Limb (tissue), 2 donors: ENCODE measurements at regions not wholly inside any gene's neighbourhood (a gene's known extent, or its start where the extent isn't known, plus 50 kb on each side); places are given as distances from the start of the nearest gene placed in this dataset.
"Not testable (repeated sequence)": the region's sequence is repeated elsewhere in the genome, so short reads cannot be mapped to it uniquely, and the experiment has no call there.

Experiments
- DNase-seq, 2 donors: peaks; one replicate each; pipeline ENCODE4 v3.0.0-alpha.2; 2016; ENCODE audit errors: extremely low spot score in 2 of 2

GRCh38 chr7:35971133-35971891 is 170.5 kb downstream of the SEPTIN7 start:
- DNase-seq: no peak

DNA sequence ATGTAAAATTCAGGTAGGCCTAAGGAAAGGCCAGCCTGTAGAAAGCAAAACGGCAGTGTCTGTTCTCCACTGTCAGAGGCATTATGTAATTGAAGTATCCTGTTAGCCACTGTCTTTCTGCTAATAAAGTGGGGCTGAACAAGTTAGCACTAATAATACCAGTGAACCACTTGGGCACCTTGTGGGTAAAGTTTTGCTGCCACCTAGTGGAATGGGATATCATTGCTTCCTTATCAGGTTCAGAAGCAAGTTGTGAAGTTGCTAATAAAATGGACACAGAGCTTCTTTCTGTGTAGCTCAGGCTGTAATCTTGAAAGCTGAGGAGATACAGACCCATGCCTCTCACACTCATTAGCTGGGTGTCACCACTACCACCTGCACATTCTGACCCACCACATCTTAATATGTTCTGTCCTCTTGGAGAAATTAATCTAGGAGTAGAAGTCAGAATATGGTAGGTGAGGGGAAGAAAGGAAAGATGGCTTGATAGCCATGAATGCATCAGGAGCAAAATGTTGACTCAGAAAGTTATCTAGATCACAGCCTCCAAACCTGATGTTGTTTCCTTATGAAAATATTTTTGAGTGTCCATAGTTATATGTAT is 175.1 kb downstream of the SEPTIN7 start:
- peak in 1 of 2 donors; percentile 74 for DNase-seq

DNA sequence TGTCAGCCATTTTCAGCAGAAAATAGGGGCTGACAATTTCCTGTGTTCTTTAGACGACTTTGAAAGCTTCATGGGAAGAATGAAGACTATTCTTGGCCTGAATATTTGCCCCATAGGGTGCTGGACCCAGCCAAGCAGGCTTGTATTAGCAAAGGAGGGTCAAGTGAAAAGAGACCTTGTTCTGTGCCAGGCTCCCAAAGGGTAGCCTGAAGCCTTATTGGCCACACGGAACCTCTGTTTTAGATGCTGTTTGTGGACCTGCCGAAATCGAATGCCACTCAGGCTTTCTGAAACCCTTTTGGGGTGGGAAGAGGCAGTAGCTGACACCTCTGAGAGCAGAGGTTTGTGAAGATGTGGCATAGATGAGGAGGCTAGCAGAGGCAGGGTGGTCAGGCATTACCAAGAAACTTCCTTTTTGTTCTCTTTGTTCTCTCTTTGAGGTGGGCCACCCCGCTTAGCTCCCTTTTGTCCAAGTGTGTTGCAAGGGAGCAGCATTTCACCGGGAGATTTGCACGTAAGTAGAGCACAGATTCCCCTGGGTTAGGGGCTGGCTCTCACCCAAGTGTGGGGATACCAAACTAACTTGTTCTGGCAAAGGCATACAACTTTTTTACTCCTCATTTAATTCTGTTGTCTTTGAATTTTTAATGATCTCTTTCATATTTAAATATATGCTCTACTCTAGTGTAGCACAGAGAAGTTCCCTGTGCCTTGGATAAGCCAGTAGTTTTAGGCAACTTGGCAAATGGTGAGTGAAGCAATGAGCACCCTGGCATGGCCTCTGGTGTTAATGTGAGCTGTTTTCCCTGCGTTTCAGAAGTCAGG is 174.0 kb upstream of the EEPD1 start:
- DNase-seq: not testable (repeated sequence)

DNA sequence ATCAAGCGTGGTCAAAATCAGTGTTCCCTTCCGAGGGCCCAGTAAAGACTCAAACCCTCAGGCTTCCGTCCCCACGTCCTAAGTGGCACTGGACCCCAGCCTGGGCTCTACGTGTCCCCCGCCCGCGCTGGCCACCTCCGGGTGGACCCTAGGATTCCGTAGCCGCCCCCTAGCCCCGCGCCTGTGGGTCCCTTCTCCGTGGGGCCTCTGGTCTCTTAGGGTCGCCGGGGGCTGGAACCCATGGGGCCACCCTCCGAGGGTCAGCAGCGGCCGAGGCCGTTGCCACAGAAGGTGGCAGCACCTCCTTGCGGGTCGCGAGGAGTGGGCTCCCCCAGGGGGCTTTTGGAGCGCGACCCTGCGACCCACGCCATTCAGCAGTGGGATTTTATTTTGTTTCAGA is 170.5 kb upstream of the EEPD1 start:
- no peak for DNase-seq

- DNase-seq: no peak
These were observed 169.4 kb upstream of the EEPD1 start for GRCh38 chr7:35983626-35984025.

DNA sequence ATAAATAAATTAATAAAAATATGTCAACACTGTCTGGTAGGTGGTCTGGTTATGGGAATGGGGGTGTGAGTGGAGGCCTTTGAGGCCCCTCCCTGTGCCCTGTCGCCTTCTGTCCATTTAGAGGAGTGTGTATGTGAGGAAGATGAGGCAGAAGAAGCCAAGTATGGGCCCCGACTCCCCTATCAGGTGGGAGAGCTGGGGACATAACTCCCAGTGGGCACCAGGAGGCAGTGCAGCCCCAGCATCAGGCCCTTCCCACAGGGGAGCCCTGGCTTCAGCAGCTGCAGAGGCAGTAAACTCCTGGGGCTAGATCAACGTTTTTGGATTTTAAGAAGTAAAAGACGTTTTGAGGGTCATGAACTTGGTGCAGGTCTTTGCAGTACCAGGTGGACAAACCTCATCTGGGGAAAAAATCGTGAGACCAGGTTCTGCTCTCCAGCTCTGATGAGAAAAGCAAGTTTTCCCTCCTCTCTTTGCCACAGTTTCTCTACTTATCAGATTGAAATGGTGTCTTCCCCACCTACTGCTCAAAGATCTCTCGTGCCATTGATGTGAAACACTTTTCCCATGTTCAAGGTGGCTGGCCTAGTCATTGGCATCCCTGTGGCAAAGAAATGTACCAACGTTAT is 167.8 kb upstream of the EEPD1 start:
- DNase-seq: peak; percentile 69 to 84

DNA sequence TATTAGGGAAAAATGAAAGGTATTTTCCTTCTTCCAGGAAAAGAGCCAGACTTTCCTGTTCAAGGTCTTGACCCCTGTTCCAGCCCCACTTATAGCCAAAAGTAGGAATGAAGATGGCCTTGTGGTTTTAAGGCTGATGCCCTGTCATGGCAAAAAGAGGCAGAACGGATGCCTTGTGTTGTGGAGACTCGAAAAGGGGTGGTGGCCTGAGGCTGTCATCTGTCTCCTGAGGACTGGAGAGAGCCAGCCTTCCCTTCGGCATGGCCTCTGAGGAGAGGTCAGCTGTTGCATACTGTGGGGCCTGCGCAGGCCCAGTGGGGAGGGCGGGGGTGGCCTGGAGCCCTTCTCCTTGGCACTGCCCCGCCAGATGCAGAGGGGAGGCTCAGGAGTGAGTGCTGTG is 166.0 kb upstream of the EEPD1 start:
- DNase-seq: no peak

GRCh38 chr7:35988105-35988504 is 164.9 kb upstream of the EEPD1 start:
- DNase-seq: no peak

DNA sequence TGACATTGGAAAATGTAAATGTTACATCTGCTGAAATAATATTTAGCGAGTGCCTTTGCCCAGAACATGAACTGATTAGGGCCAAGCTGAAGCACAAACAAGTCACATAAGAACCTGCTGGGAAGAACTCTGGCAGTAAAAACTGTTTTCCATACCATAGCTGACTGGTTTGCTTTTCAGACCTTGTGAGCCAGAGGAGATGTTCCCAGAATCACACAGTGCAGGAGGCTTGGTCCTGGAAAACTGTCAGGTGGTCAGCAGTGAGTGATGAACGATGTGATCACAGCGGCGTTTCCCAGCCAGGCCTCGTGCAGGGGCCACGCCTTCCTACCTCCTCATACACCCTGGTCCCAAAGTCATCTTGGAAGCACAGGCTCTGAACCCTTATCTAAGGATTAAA is 164.2 kb upstream of the EEPD1 start:
- peak in 1 of 2 donors; percentile 55 for DNase-seq

DNA sequence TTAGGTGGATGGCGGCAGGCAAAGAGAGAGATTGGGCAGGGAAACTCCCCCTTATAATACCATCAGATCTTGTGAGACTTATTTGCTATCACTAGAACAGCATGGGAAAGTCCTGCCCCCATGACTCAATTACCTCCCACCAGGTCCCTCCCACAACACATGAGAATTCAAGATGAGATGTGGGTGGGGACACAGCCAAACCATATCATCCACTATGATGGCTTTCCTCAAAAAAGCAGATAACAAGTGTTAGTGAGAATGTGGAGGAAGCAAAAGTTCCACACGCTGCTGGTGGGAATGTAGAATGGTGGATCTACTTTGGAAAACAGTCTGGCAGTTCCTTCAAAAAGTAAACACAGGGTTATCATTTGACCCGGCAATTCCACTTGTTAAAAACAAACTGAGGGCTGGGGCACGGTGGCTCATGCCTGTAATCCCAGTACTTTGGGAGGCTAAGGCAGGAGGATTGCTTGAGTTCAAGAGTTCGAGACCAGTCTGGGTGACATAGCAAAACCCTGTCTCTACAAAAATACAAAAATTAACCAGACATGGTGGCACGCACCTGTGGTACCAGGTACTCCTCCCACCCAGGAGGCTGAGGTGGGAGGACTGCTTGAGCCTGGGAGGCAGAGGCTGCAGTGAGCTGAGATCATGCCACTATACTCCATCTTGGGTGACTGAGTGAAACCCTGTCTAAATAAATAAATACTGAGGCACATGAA is 161.4 kb upstream of the EEPD1 start:
- DNase-seq: no peak

GRCh38 chr7:35992436-35992835 is 160.6 kb upstream of the EEPD1 start:
- no peak for DNase-seq

DNA sequence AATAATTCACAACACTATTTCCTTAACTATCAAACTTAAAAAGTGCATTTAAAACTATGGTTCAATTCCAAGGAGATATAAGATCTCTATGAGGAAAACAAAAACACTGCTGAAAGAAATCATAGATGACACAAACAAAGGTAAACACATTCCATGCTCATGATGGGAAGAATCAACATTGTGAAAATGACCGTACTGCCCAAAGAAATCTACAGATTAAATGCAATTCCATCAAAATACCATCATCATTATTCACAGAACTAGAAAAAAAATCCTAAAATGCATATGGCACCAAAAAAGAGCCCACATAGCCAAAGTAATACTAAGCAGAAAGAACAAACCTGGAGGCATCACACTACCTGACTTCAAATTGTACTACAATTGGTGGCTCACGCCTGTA is 159.9 kb upstream of the EEPD1 start:
- no peak for DNase-seq

DNA sequence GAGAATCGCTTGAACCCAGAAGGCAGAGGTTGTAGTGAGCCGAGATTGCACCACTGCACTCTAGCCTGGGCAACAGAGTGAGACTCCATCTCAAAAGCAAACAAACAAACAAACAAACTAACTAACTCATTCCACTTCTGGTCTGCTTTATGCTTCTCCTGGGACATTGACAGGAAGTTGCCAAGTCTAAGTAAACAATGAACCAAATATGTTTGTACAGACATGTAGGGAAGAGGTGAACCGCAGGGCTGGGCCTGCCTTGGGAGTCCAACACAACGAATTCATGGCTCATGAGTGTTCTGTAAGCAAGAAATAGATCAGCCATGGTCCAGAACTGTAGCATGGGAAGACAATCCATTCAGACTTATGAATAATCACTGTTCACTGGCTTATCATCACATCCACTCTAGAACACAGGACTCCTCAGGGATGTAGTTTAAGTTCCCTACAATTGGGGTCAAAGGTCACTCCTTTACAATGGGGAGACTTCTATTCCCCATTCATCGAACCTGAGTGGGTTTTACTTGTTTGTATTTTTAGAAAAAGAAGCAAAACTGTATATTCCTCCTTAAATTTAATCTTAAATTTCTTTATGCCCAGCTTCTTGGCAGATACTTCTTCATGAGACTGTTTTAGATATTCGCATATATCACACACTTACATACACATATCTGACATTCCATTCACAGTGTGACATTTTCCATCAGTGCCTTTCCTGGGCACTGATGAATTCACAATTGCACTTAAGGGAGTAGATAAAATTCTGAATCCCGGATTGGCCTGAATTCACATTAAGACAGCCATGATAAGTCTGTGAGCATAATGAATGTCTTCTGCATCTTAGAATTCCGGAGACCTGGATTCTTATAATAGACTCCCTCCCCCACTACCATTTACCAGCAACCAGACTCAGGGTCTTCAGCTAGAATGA is 159.1 kb upstream of the EEPD1 start:
- DNase-seq: no peak

DNA sequence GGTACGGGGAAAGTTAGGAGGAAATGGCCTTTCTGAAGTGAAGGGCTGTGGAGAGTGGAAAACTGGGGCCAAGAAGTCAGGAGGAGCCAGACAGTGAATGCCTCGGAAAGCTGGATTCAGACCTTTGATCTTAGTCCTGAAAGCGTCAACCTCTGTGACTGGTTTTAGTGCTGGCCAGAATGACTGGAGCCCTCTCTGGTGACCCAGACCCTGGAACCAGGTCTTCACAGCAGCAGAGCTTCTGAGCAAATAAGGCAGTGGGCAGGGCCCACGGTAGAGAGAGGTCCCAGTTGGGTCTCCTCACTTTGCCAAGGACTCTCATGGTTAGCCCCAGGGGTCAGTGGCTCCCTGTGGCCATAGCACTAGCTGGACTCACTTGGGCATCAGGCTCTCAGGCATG is 157.7 kb upstream of the EEPD1 start:
- DNase-seq: no peak

GRCh38 chr7:35998481-35998880 is 154.6 kb upstream of the EEPD1 start:
- no peak for DNase-seq

- DNase-seq: no peak
These were observed 151.5 kb upstream of the EEPD1 start for GRCh38 chr7:36001546-36001945.

DNA sequence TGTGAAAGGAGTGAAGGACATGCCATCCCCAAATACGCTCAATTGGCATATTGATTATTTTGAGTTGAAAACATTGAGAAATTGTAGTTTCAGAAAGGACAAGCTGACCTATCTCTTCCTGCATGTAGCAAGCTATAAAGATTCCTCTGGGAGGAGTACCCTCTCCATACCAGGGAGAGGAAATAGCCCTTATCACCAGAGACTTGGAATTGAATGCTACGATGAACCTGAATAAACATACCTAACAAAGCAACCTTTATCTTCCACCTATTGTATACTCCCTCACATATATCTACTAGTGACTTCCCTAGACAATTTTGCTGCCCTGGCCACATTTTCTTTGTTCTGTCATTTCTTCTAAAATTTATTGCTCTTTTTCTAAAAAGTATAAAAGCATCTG is 150.2 kb upstream of the EEPD1 start:
- DNase-seq: no peak

DNA sequence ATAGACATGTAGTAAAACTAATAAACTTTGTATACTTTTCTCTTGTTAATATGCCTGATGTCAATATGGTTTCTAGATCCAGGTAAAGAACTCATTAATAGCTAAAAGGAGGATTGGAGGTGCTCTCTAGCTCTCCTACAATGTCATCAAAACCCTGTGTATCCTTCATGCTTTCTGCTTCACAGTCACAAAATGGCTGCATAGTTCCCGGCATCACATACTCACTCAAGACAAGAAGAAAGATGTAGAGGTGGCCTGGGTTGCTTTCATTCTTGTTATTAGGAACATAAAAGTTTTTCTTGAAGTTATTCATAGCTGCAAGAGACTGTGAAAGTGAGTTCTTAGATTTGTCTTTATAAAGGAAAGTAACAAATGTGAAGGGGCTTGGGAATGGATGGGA is 149.7 kb upstream of the EEPD1 start:
- no peak for DNase-seq

DNA sequence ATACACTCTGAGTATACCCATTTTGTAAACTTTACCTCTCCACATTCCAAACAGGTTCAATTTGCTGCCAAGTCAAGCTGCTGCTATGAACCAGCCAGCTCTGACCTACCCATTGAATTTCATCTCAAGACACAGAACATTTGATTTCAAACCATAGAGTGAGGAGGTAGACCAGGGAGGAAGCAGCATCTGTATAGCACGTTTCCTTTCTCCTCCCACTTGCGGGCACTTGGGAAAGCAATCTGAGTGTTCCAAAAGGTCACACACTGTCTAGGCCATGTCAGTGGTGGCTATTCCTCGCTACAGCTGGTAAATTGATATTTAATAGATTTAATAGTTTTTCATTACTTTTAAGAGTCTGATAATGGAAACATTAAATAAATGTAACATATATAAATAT is 147.8 kb upstream of the EEPD1 start:
- no peak for DNase-seq

DNA sequence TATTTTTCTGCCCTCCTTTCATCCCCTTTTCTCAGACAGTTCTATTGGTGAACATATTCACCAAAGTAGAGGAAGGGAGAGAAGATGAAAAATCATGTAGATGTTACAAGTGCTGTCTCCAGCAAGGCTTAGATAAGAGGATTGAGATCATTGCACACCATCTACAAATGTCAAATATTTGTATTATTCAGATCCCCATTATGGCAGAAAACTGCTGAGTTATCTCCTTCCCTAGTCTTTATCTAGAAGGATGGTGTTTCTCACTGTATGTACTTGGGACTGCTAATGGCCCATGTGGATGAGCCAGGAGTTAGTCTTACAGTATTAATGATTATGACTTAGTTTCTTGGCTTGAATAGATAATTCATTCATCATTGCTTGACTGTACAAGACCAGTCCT is 147.2 kb upstream of the EEPD1 start:
- no peak for DNase-seq
